Adrenal gland (tissue), 9 donors: ENCODE measurements at regions not wholly inside any gene's neighbourhood (a gene's known extent, or its start where the extent isn't known, plus 50 kb on each side); places are given as distances from the start of the nearest gene placed in this dataset.

Experiments
- DNase-seq, 7 donors: peaks; one replicate each; pipeline ENCODE4 v3.0.0-alpha.2; 2019 to 2020
- H3K27ac ChIP-seq, 5 donors: fragments of 200-600 bp; sonication (generic) in 4 of 5; 1 replicate in 3 of 5; 2 replicates in 2 of 5; pipeline versions ENCODE4 v1.5.1 to v1.8.0; 2016 to 2020; ENCODE audit warnings: mild to moderate bottlenecking in 1 of 5
- H3K27me3 ChIP-seq: fragments of 200-600 bp; 2 replicates; pipeline ENCODE4 v1.8.0; 2021
- H3K36me3 ChIP-seq, 2 donors: fragments of 200-600 bp; replicated peaks in 1 of 2; 1 replicate in 1 of 2; 2 replicates in 1 of 2; pipeline versions ENCODE4 v1.5.1 to v1.8.0; 2018 to 2022
- H3K4me1 ChIP-seq, 2 donors: fragments of 200-600 bp; replicated peaks in 1 of 2; 1 replicate in 1 of 2; 2 replicates in 1 of 2; pipeline versions ENCODE4 v1.5.1 to v1.8.0; 2018 to 2021
- H3K4me3 ChIP-seq, 4 donors: fragments of 200-600 bp; sonication (generic) in 3 of 4; one replicate each; pipeline ENCODE4 v1.5.1; 2016 to 2018
- H3K9me3 ChIP-seq, 3 donors: fragments of 200-600 bp; sonication (generic) in 1 of 3; replicated peaks in 1 of 3; 1 replicate in 2 of 3; 2 replicates in 1 of 3; pipeline versions ENCODE4 v1.5.1 to v1.8.0; 2016 to 2021
- POLR2A ChIP-seq, 2 donors: fragments of 450-650 bp; IDR thresholded peaks; one replicate each; pipeline ENCODE4 v1.6.1; 2017; ENCODE audit warnings: antibody characterized with exemption in 2 of 2, mild to moderate bottlenecking in 2 of 2, moderate library complexity in 1 of 2
- WGBS, 4 donors: extraction: QIAGEN DNeasy Blood & Tissue Kit in 2 of 4; methylation state at CpG; one replicate each; pipeline versions ENCODE4 v1.1.5 to v1.1.7; 2013 to 2017; 5-methylcytosine and 5-hydroxymethylcytosine counted together
- intact Hi-C, 2 donors: fragments of 100-400 bp; cut with DNase I; formaldehyde crosslinking; loops; one replicate each; pipeline versions ENCODE4 v1.14.1 to v1.15.0; 2022 to 2023
- TF ChIP-seq, protein P1 (sequence below), 6 experiments: fragments of 450-650 bp in 4 of 6; fragments of 200-600 bp in 2 of 6; sonication (generic) in 1 of 6; IDR thresholded peaks; 1 replicate in 5 of 6; 2 replicates in 1 of 6; pipeline versions ENCODE4 v1.5.1 to v1.8.0; 2016 to 2021; ENCODE audit warnings: antibody characterized with exemption in 6 of 6, mild to moderate bottlenecking in 2 of 6, moderate library complexity in 1 of 6
- donor health status: healthy with polysubstance abuse.
- donor health status: Bipolar disorder and iron deficiency.
- donor health status: DM: yes; HTN: yes; CAD: no.
- donor health status: DM: no; HTN: no; CAD: no.
- donor health status: DM: no; HTN: no; CAD: no.

DNA sequence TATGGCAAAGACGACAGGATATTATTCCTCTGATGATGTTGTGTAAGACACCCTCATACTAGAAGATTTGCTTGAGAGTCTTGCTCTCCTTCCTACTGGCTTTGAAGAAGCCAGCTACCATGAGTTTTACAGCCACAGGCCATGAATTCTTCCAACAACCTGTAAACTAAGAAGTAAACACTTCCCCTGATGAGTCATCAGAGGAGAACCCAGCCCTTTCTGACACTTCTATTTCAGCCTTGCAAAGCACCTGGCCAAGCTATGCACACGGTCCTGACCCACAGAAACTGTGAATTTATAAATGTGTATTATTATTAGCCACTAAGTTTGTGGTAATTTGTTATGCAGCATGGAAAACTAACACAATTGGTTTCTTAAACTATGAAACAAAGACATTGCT is 288.8 kb upstream of the ADAMTSL1 start:
- Histone ChIP-seq H3K27ac (no peak overlapping the region), H3K9me3 (no peaks in the 10 kb centered on the region), H3K4me3 (no peak overlapping the region), H3K27me3 (no peaks in the 10 kb centered on the region), H3K36me3 (no peaks in the 10 kb centered on the region), H3K4me1 (no peaks in the 10 kb centered on the region)
- WGBS, 4 donors, result 56 to 68% (median 58%) methylated on average over 2 of the region's 2 CpGs
- DNase-seq, result no peak
- intact Hi-C loops, result no loop called here
- no peak for TF ChIP-seq POLR2A (IDR thresholded peaks at IDR 0.05)
- TF ChIP-seq, protein P1, sequence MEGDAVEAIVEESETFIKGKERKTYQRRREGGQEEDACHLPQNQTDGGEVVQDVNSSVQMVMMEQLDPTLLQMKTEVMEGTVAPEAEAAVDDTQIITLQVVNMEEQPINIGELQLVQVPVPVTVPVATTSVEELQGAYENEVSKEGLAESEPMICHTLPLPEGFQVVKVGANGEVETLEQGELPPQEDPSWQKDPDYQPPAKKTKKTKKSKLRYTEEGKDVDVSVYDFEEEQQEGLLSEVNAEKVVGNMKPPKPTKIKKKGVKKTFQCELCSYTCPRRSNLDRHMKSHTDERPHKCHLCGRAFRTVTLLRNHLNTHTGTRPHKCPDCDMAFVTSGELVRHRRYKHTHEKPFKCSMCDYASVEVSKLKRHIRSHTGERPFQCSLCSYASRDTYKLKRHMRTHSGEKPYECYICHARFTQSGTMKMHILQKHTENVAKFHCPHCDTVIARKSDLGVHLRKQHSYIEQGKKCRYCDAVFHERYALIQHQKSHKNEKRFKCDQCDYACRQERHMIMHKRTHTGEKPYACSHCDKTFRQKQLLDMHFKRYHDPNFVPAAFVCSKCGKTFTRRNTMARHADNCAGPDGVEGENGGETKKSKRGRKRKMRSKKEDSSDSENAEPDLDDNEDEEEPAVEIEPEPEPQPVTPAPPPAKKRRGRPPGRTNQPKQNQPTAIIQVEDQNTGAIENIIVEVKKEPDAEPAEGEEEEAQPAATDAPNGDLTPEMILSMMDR (IDR thresholded peaks at IDR 0.05), result no peak

DNA sequence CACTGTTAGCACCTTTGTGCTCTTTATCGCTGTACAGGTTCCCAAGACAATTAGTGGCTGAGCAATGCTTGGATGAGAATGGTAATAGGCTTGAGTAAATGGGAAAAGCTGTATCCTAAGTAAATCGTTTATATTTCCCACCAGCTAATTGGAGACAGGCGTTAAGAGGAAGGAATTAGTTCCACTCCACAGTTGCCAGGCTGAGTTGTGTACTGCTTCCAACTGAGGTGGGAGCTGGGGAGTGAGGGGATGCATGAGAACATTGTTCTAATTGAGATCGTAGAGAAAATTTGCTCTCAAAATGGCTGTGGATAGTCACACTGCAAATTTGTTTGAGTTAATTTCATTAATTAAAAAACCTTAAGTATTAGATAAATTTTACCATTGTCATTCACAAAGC is 285.0 kb upstream of the ADAMTSL1 start:
- TF ChIP-seq POLR2A (IDR thresholded peaks at IDR 0.05), result no peak
- TF ChIP-seq, protein P1 (IDR thresholded peaks at IDR 0.05), result no peak
- H3K27ac ChIP-seq, result no peak overlapping the region
- DNase-seq, result no peak
- H3K27me3 ChIP-seq, result no peaks in the 10 kb centered on the region
- intact Hi-C loops, result no loop called here
- H3K4me3 ChIP-seq, result no peak overlapping the region
- WGBS, 4 donors, result 65 to 76% (median 69%) methylated on average over 4 of the region's 4 CpGs
- no peaks in the 10 kb centered on the region for H3K36me3 ChIP-seq
- H3K9me3 ChIP-seq, result no peaks in the 10 kb centered on the region
- H3K4me1 ChIP-seq, result no peaks in the 10 kb centered on the region

DNA sequence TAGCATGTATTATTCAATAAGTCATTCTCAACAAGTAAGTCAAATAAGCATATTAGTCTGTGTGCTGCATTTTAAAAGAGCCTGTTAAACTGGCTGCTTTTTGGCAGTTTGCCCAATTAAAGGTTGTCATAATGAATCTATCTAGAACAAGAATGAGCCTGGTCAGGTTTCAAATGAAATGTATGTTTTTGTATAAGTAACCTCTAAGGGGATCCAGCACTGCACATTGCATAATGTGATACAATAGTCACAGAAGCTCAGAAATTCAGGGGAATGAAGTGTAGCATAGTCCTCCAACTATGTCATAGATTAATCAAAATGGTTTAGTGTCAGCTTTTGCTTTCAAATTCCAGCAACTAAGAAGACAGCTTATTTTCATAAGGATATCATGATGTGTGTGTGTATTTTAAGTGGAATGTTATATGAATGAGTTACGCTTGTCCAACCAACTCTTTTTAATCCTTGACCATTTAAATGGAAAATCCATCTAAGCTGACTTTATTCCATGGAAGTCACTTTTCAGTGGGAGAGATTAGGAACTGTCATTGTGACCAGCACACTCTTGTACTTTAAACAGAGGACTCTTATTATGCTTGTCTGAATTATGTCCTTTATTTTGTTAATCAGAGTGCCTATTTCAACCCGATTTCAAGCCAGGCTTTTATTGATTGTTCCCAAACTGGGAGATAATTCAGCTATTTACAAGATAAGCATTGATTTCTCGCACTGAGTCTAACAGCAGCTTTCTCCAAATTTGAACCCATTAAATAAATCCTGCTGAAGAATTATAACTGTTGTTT is 283.9 kb upstream of the ADAMTSL1 start:
- H3K4me3 ChIP-seq, result no peak overlapping the region
- no peaks in the 10 kb centered on the region for H3K4me1 ChIP-seq
- H3K9me3 ChIP-seq, result no peaks in the 10 kb centered on the region
- 44 to 67% (median 54%) methylated on average over 3 of the region's 3 CpGs for WGBS, 4 donors
- no peaks in the 10 kb centered on the region for H3K27me3 ChIP-seq
- DNase-seq, result no peak
- no peak overlapping the region for H3K27ac ChIP-seq
- TF ChIP-seq POLR2A (IDR thresholded peaks at IDR 0.05), result no peak
- intact Hi-C loops, result no loop called here
- H3K36me3 ChIP-seq, result no peaks in the 10 kb centered on the region

DNA sequence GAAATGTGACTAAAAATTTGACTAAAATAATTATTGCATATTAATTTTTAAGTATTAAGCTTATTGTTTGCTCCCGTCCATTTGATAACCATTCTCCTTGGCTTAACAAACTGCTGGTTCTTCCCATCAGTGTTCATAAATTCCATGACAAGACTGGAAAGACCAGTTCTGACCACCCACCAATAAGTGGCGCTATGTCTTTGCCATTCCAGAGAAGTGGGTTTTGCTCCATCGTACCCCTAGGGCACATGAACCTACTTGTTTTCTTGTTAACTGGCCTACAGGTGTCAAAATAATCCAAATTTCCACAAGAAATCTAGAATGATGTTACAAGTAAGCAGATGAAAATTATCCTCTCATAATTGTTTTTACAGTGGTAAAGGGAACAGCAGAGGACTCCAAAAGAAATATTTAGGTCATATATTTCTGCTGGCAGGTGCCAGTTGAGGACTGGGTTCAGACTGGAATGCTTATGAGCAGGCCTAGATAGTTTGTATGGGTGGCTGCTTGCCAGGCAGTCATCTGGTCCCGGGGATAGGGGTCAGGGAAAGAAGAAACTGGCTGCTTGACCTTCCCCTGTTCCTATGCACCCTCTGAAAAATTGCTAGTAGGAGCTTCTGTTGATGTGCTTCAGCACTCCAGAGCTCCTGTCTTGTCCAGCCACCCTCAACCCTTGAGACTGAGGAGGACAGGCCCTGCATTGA is 283.1 kb upstream of the ADAMTSL1 start:
- Histone ChIP-seq H3K27me3 (no peaks in the 10 kb centered on the region), H3K9me3 (no peaks in the 10 kb centered on the region), H3K36me3 (no peaks in the 10 kb centered on the region), H3K4me3 (no peak overlapping the region), H3K27ac (no peak overlapping the region), H3K4me1 (no peaks in the 10 kb centered on the region)
- TF ChIP-seq, protein P1 (IDR thresholded peaks at IDR 0.05), result no peak
- no peak for TF ChIP-seq POLR2A (IDR thresholded peaks at IDR 0.05)
- WGBS, 4 donors, result 75 to 78% (median 76%) methylated on average over 4 of the region's 4 CpGs
- no peak for DNase-seq
- intact Hi-C loops, result no loop called here
